ENCODE measurements at regions not wholly inside any gene's neighbourhood (a gene's known extent, or its start where the extent isn't known, plus 50 kb on each side); places are given as distances from the start of the nearest gene placed in this dataset.

DNA sequence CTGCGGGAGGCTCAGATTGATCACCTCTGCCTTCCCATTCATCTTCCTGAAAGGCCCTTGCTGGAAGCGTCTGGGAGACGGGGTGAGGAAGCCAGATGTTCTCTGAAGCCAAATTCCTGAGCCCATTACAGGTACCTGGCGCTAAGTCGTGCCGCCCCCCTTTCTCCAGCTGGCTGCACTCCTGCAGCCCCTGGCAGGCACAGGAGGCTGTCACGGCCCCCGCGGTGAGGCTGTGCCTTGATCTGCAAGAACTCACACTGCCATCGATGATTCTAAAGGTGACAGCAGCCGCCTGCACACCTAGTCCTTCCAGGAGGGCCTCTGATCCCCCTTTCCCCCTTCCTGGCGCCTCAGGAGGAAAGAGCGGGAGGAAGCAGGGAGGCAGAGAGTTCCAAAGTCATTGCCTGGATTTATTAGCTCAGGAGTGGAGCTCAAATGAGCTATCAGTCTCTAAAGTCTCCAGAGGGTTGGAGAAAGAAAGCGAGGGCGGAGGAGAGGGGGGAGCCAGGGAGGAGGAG is 106.9 kb downstream of the RFLNA start:
- TF ChIP-seq, protein P1, sequence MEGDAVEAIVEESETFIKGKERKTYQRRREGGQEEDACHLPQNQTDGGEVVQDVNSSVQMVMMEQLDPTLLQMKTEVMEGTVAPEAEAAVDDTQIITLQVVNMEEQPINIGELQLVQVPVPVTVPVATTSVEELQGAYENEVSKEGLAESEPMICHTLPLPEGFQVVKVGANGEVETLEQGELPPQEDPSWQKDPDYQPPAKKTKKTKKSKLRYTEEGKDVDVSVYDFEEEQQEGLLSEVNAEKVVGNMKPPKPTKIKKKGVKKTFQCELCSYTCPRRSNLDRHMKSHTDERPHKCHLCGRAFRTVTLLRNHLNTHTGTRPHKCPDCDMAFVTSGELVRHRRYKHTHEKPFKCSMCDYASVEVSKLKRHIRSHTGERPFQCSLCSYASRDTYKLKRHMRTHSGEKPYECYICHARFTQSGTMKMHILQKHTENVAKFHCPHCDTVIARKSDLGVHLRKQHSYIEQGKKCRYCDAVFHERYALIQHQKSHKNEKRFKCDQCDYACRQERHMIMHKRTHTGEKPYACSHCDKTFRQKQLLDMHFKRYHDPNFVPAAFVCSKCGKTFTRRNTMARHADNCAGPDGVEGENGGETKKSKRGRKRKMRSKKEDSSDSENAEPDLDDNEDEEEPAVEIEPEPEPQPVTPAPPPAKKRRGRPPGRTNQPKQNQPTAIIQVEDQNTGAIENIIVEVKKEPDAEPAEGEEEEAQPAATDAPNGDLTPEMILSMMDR (IDR thresholded peaks at IDR 0.05; ENCODE audit: low read length): no peak
- TF ChIP-seq EZH2 (IDR thresholded peaks at IDR 0.05; ENCODE audit: borderline replicate concordance, low read length): no peak
